NCI-H345 (cell line): ENCODE measurements at regions not wholly inside any gene's neighbourhood (a gene's known extent, or its start where the extent isn't known, plus 50 kb on each side); places are given as distances from the start of the nearest gene placed in this dataset.
"Not testable (repeated sequence)": the region's sequence is repeated elsewhere in the genome, so short reads cannot be mapped to it uniquely, and the experiment has no call there.

Experiments used
- DNase-seq: peaks from one replicate; lab custom pipeline; 2025; lab: John Stamatoyannopoulos, UW

- DNase-seq = no peak
These were observed 645.3 kb downstream of the FRK start for GRCh38 chr6:115415378-115415777.

- DNase-seq = not testable (repeated sequence)
These were observed 645.8 kb downstream of the FRK start for GRCh38 chr6:115414916-115415315.

GRCh38 chr6:115411756-115412155, 648.9 kb downstream of the FRK start:
- DNase-seq = no peak

GRCh38 chr6:115404446-115404845, 656.2 kb downstream of the FRK start:
- no peak for DNase-seq

- no peak for DNase-seq
These were observed 662.1 kb downstream of the FRK start for GRCh38 chr6:115398607-115399006.

GRCh38 chr6:115396112-115396906, 664.4 kb downstream of the FRK start:
- no peak for DNase-seq

- DNase-seq = no peak
These were observed 666.9 kb downstream of the FRK start for GRCh38 chr6:115393821-115394220.

- DNase-seq = no peak
These were observed 690.5 kb downstream of the FRK start for GRCh38 chr6:115370202-115370601.

GRCh38 chr6:115365783-115366182, 694.9 kb downstream of the FRK start:
- no peak for DNase-seq

GRCh38 chr6:115363379-115363778, 697.3 kb downstream of the FRK start:
- no peak for DNase-seq

GRCh38 chr6:115362234-115362633, 698.5 kb downstream of the FRK start:
- no peak for DNase-seq

- no peak for DNase-seq
These were observed 699.9 kb downstream of the FRK start for GRCh38 chr6:115360602-115361325.

- no peak for DNase-seq
These were observed 702.1 kb downstream of the FRK start for GRCh38 chr6:115358616-115359015.

- DNase-seq = no peak
These were observed 704.3 kb downstream of the FRK start for GRCh38 chr6:115356371-115356770.

- DNase-seq = no peak
These were observed 737.7 kb downstream of the FRK start for GRCh38 chr6:115323001-115323400.

- DNase-seq = no peak
These were observed 740.9 kb downstream of the FRK start for GRCh38 chr6:115319823-115320222.

GRCh38 chr6:115310156-115310555, 750.5 kb downstream of the FRK start:
- DNase-seq = no peak

GRCh38 chr6:115302731-115303130, 758.0 kb downstream of the FRK start:
- no peak for DNase-seq

GRCh38 chr6:115287467-115287866, 773.2 kb downstream of the FRK start:
- DNase-seq = no peak

- no peak for DNase-seq
These were observed 783.7 kb downstream of the FRK start for GRCh38 chr6:115276881-115277565.

GRCh38 chr6:115272311-115272710, 788.4 kb downstream of the FRK start:
- DNase-seq = no peak

GRCh38 chr6:115271434-115271833, 789.3 kb downstream of the FRK start:
- DNase-seq = no peak

- DNase-seq = no peak
These were observed 789.7 kb downstream of the FRK start for GRCh38 chr6:115270953-115271352.
